SK-N-SH treated with all-trans-retinoic acid at 6 μM for 48 hours (cell line): ENCODE measurements at regions not wholly inside any gene's neighbourhood (a gene's known extent, or its start where the extent isn't known, plus 50 kb on each side); places are given as distances from the start of the nearest gene placed in this dataset.
"Not testable (repeated sequence)": the region's sequence is repeated elsewhere in the genome, so short reads cannot be mapped to it uniquely, and the experiment has no call there.

Experiments used
- ATAC-seq: fragments of 200-7000 bp; cut with Tn5 transposase; 3 replicates; pipeline ENCODE4 v1.9.1; 2020; ENCODE audit warnings: mild to moderate bottlenecking, moderate library complexity
- ARNTL ChIP-seq: fragments of 450-650 bp; formaldehyde crosslinking; IDR thresholded peaks from 2 replicates; pipeline ENCODE4 v1.5.0; 2020; ENCODE audit warnings: low read depth, mild to moderate bottlenecking, moderate library complexity, borderline replicate concordance
- BACH2 ChIP-seq: fragments of 250-450 bp; sonication (Bioruptor Pico); IDR thresholded peaks from 2 replicates; pipeline ENCODE4 v1.9.0; 2021; ENCODE audit warnings: mild to moderate bottlenecking, borderline replicate concordance
- CREB5 ChIP-seq: fragments of 250-450 bp; sonication (Bioruptor Pico); IDR thresholded peaks from 2 replicates; pipeline ENCODE4 v1.5.1; 2020; ENCODE audit warnings: low read depth, mild to moderate bottlenecking, moderate library complexity
- CSDC2 ChIP-seq: fragments of 250-450 bp; sonication (Bioruptor Pico); IDR thresholded peaks from 2 replicates; pipeline ENCODE4 v1.5.0; 2020; ENCODE audit warnings: mild to moderate bottlenecking, moderate library complexity
- CSRNP3 ChIP-seq: fragments of 250-450 bp; sonication (Bioruptor Pico); IDR thresholded peaks from 2 replicates; pipeline ENCODE4 v1.5.1; 2021; ENCODE audit warnings: mild to moderate bottlenecking, moderate library complexity
- ESRRG ChIP-seq: fragments of 250-450 bp; sonication (Bioruptor Pico); IDR thresholded peaks from 2 replicates; pipeline ENCODE4 v1.6.1; 2021; ENCODE audit warnings: mild to moderate bottlenecking
- GLIS3 ChIP-seq: fragments of 250-450 bp; sonication (Bioruptor Pico); IDR thresholded peaks from 2 replicates; pipeline ENCODE4 v1.5.0; 2020; ENCODE audit warnings: mild to moderate bottlenecking, moderate library complexity
- ISL1 ChIP-seq: fragments of 250-450 bp; sonication (Bioruptor Pico); IDR thresholded peaks from 2 replicates; pipeline ENCODE4 v2.1.2; 2022; ENCODE audit warnings: mild to moderate bottlenecking, moderate library complexity
- OSR1 ChIP-seq: fragments of 250-450 bp; sonication (Bioruptor Pico); IDR thresholded peaks from 2 replicates; pipeline ENCODE4 v1.8.0; 2022; ENCODE audit warnings: moderate library complexity, mild to moderate bottlenecking, inconsistent platforms
- PATZ1 ChIP-seq: fragments of 250-450 bp; sonication (Bioruptor Pico); IDR thresholded peaks from 2 replicates; pipeline ENCODE4 v1.8.0; 2020; ENCODE audit warnings: mild to moderate bottlenecking, moderate library complexity, borderline replicate concordance
- POU6F1 ChIP-seq: fragments of 250-450 bp; sonication (Bioruptor Pico); IDR thresholded peaks from 2 replicates; pipeline ENCODE4 v1.8.0; 2021; ENCODE audit warnings: low read depth, mild to moderate bottlenecking, moderate library complexity, borderline replicate concordance
- PPARA ChIP-seq: fragments of 250-450 bp; sonication (Bioruptor Pico); IDR thresholded peaks from 2 replicates; pipeline ENCODE4 v1.5.0; 2020; ENCODE audit warnings: mild to moderate bottlenecking, borderline replicate concordance
- RARB ChIP-seq: fragments of 250-450 bp; sonication (Bioruptor Pico); IDR thresholded peaks from 2 replicates; pipeline ENCODE4 v1.8.0; 2021; ENCODE audit warnings: mild to moderate bottlenecking, moderate library complexity
- SNAI2 ChIP-seq: fragments of 250-450 bp; sonication (Bioruptor Pico); IDR thresholded peaks from 2 replicates; pipeline ENCODE4 v1.5.0; 2020; ENCODE audit warnings: mild to moderate bottlenecking, moderate library complexity
- TCF4 ChIP-seq: fragments of 250-450 bp; sonication (Bioruptor Pico); IDR thresholded peaks from 2 replicates; pipeline ENCODE4 v1.8.0; 2021; ENCODE audit warnings: mild to moderate bottlenecking, moderate library complexity, borderline replicate concordance
- TOX ChIP-seq: fragments of 250-450 bp; sonication (Bioruptor Pico); IDR thresholded peaks from 2 replicates; pipeline ENCODE4 v1.8.0; 2021; ENCODE audit warnings: mild to moderate bottlenecking, moderate library complexity, borderline replicate concordance
- TSHZ2 ChIP-seq: fragments of 250-450 bp; sonication (Bioruptor Pico); IDR thresholded peaks from 2 replicates; pipeline ENCODE4 v1.5.0; 2020; ENCODE audit warnings: mild to moderate bottlenecking, moderate library complexity
- ZFP3 ChIP-seq: fragments of 250-450 bp; sonication (Bioruptor Pico); IDR thresholded peaks from 2 replicates; pipeline ENCODE4 v1.5.0; 2020; ENCODE audit warnings: mild to moderate bottlenecking, moderate library complexity
- ZNF565 ChIP-seq: fragments of 450-650 bp; formaldehyde crosslinking; conservative IDR thresholded peaks from 2 replicates; pipeline ENCODE4 v1.5.0; 2020; ENCODE audit warnings: low read depth, mild to moderate bottlenecking, moderate library complexity
- ZNF70 ChIP-seq: fragments of 450-650 bp; formaldehyde crosslinking; IDR thresholded peaks from 2 replicates; pipeline ENCODE4 v1.5.0; 2020; ENCODE audit warnings: mild to moderate bottlenecking, moderate library complexity
- ZNF8 ChIP-seq: fragments of 450-650 bp; formaldehyde crosslinking; IDR thresholded peaks from 2 replicates; pipeline ENCODE4 v1.5.0; 2020; ENCODE audit warnings: mild to moderate bottlenecking, moderate library complexity

- no peak for ATAC-seq
- no peak for TF ChIP-seq ARNTL
- TF ChIP-seq OSR1 (CRISPR knock-in tag): no peak
- no peak for TF ChIP-seq CREB5
- TF ChIP-seq TSHZ2 (CRISPR knock-in tag): no peak
- no peak for TF ChIP-seq POU6F1 (CRISPR knock-in tag)
- TF ChIP-seq ZNF565: no peak
- no peak for TF ChIP-seq RARB (CRISPR knock-in tag)
- no peak for TF ChIP-seq TCF4 (CRISPR knock-in tag)
These were observed 300.0 kb upstream of the CTNNB1 start for GRCh38 chr3:40899286-40899712.

GRCh38 chr3:40901298-40901697, 298.0 kb upstream of the CTNNB1 start:
- no peak for ATAC-seq
- no peak for TF ChIP-seq GLIS3 (CRISPR knock-in tag)
- no peak for TF ChIP-seq ARNTL
- TF ChIP-seq TCF4 (CRISPR knock-in tag): no peak
- no peak for TF ChIP-seq ZNF8 (CRISPR knock-in tag)
- no peak for TF ChIP-seq OSR1 (CRISPR knock-in tag)

- ATAC-seq: no peak
- TF ChIP-seq POU6F1 (CRISPR knock-in tag): no peak
- no peak for TF ChIP-seq PPARA (CRISPR knock-in tag)
- no peak for TF ChIP-seq CREB5
- no peak for TF ChIP-seq ESRRG (CRISPR knock-in tag)
- no peak for TF ChIP-seq RARB (CRISPR knock-in tag)
- no peak for TF ChIP-seq SNAI2 (CRISPR knock-in tag)
- no peak for TF ChIP-seq TCF4 (CRISPR knock-in tag)
- TF ChIP-seq ZNF8 (CRISPR knock-in tag): no peak
- no peak for TF ChIP-seq ZNF70 (CRISPR knock-in tag)
- TF ChIP-seq OSR1 (CRISPR knock-in tag): no peak
These were observed 297.5 kb upstream of the CTNNB1 start for GRCh38 chr3:40901796-40902195.

GRCh38 chr3:40907907-40908465, 291.3 kb upstream of the CTNNB1 start:
- not testable (repeated sequence) for ATAC-seq

- ATAC-seq: no peak
- no peak for TF ChIP-seq ZNF565
- no peak for TF ChIP-seq GLIS3 (CRISPR knock-in tag)
- TF ChIP-seq BACH2 (CRISPR knock-in tag): no peak
- no peak for TF ChIP-seq ZNF70 (CRISPR knock-in tag)
- TF ChIP-seq ISL1 (CRISPR knock-in tag): no peak
- TF ChIP-seq TCF4 (CRISPR knock-in tag): no peak
- TF ChIP-seq CSRNP3 (CRISPR knock-in tag): no peak
- TF ChIP-seq TOX (CRISPR knock-in tag): no peak
- no peak for TF ChIP-seq ZFP3 (CRISPR knock-in tag)
- TF ChIP-seq OSR1 (CRISPR knock-in tag): no peak
- no peak for TF ChIP-seq PATZ1 (CRISPR knock-in tag)
- no peak for TF ChIP-seq CSDC2
- no peak for TF ChIP-seq SNAI2 (CRISPR knock-in tag)
These were observed 290.7 kb upstream of the CTNNB1 start for GRCh38 chr3:40908612-40909011.
